WI38 (cell line): ENCODE measurements at regions not wholly inside any gene's neighbourhood (a gene's known extent, or its start where the extent isn't known, plus 50 kb on each side); places are given as distances from the start of the nearest gene placed in this dataset.

Source experiments
- H3K4me3 ChIP-seq: 2 replicates; pipeline ENCODE4 v1.5.1; 2011; ENCODE audit warnings: low read depth, mild to moderate bottlenecking, control low read depth, low read length
- TF ChIP-seq, protein P1 (sequence below): IDR thresholded peaks from 2 replicates; pipeline ENCODE4 v1.5.1; 2012; ENCODE audit warnings: low read depth, mild to moderate bottlenecking, control low read depth, low read length

- H3K4me3 ChIP-seq = no peak overlapping the region
- TF ChIP-seq, protein P1, sequence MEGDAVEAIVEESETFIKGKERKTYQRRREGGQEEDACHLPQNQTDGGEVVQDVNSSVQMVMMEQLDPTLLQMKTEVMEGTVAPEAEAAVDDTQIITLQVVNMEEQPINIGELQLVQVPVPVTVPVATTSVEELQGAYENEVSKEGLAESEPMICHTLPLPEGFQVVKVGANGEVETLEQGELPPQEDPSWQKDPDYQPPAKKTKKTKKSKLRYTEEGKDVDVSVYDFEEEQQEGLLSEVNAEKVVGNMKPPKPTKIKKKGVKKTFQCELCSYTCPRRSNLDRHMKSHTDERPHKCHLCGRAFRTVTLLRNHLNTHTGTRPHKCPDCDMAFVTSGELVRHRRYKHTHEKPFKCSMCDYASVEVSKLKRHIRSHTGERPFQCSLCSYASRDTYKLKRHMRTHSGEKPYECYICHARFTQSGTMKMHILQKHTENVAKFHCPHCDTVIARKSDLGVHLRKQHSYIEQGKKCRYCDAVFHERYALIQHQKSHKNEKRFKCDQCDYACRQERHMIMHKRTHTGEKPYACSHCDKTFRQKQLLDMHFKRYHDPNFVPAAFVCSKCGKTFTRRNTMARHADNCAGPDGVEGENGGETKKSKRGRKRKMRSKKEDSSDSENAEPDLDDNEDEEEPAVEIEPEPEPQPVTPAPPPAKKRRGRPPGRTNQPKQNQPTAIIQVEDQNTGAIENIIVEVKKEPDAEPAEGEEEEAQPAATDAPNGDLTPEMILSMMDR = no peak
Observed at GRCh38 chr22:27046086-27046485, 388.7 kb downstream of the MIAT start.

GRCh38 chr22:27046603-27047002, 389.2 kb downstream of the MIAT start:
- H3K4me3 ChIP-seq = no peak overlapping the region
- TF ChIP-seq, protein P1 = no peak

- H3K4me3 ChIP-seq = no peak overlapping the region
- TF ChIP-seq, protein P1 = no peak
Observed at GRCh38 chr22:27050771-27051170, 393.4 kb downstream of the MIAT start.

DNA sequence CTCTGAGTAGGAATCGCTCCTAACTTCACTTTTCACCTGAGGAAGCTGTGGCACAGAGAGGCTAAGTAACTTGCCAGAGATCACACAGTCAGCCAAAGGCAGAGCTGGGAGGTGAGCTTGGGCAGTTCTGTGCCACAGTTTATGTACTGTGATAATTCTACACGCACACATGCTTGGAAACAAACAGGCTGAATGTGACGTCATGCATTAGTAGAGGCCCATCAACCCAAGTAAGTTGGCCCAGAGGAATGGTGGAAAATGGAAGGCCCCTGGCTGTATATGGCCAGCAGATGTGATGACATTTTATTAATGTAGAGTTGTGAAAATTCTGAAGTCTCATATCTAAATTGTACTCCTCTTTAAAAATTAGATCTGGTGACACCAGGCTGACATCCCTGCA, 394.0 kb downstream of the MIAT start:
- TF ChIP-seq, protein P1 = no peak
- H3K4me3 ChIP-seq = no peak overlapping the region

- TF ChIP-seq, protein P1 = no peak
- no peak overlapping the region for H3K4me3 ChIP-seq
Observed at GRCh38 chr22:27057717-27058116, 400.3 kb downstream of the MIAT start.

DNA sequence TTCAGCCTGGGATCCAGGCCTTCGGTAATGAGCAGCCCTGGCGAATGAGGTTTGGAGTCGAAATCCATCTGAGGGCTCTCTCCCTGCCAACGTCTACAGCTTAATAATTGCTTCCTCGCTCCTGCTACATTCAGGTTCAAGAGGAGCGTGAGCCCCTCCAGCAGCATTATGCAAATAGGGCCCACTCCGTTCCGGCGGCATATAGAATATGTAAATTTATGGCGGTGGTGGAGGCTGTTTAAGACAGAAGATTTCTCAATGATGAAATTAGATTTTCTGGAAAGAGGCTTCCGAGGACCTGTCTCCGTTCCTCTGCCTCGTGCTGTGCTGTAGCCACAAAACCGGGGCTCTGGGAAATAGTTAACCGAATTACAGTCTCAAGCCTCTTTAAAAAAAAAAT, 402.8 kb downstream of the MIAT start:
- no peak overlapping the region for H3K4me3 ChIP-seq
- TF ChIP-seq, protein P1 = no peak

DNA sequence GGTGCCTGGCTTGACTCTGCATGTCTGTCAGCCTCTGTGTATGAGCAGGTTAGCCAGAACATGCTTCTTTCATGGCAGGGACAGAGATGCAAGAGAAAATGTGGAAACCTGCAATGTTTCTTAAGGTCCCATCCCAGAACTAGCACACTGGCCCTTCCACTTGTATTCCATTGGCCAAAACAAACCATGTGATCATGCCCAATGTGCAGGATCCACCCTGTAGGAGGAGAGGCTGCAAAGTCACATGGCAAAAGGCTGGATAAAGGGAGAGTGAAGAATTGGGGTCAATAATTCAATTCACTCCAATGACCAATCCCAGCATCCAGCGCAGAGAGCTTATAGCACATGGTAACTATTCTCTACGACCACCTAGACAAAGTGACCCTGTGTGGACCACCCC, 405.5 kb downstream of the MIAT start:
- TF ChIP-seq, protein P1 = no peak
- no peak overlapping the region for H3K4me3 ChIP-seq
